ENCODE measurements at regions not wholly inside any gene's neighbourhood (a gene's known extent, or its start where the extent isn't known, plus 50 kb on each side); places are given as distances from the start of the nearest gene placed in this dataset.

- DNase-seq = no peak
Measured at GRCh38 chr11:15544353-15544752, 429.6 kb downstream of the INSC start.

GRCh38 chr11:15547685-15548084 lies 433.0 kb downstream of the INSC start:
- DNase-seq = no peak

GRCh38 chr11:15551901-15552851 lies 437.5 kb downstream of the INSC start:
- no peak for DNase-seq

- no peak for DNase-seq
Measured at GRCh38 chr11:15555161-15555560, 440.4 kb downstream of the INSC start.

GRCh38 chr11:15557457-15558230 lies 442.9 kb downstream of the INSC start:
- DNase-seq = no peak

- DNase-seq = no peak
Measured at GRCh38 chr11:15558513-15559181, 443.9 kb downstream of the INSC start.

- no peak for DNase-seq
Measured at GRCh38 chr11:15560689-15561467, 446.2 kb downstream of the INSC start.

- no peak for DNase-seq
Measured at GRCh38 chr11:15562230-15562629, 447.5 kb downstream of the INSC start.

- no peak for DNase-seq
Measured at GRCh38 chr11:15563054-15563453, 448.3 kb downstream of the INSC start.

GRCh38 chr11:15565880-15566279 lies 451.2 kb downstream of the INSC start:
- DNase-seq = no peak

GRCh38 chr11:15568440-15568839 lies 453.7 kb downstream of the INSC start:
- DNase-seq = no peak

- no peak for DNase-seq
Measured at GRCh38 chr11:15569305-15570025, 454.7 kb downstream of the INSC start.

- DNase-seq = no peak
Measured at GRCh38 chr11:15575409-15575808, 460.7 kb downstream of the INSC start.

- DNase-seq = no peak
Measured at GRCh38 chr11:15576769-15577168, 462.0 kb downstream of the INSC start.

GRCh38 chr11:15577519-15577918 lies 462.8 kb downstream of the INSC start:
- DNase-seq = no peak

GRCh38 chr11:15579287-15580001 lies 464.7 kb downstream of the INSC start:
- DNase-seq = no peak

GRCh38 chr11:15580056-15580774 lies 465.5 kb downstream of the INSC start:
- DNase-seq = no peak

- no peak for DNase-seq
Measured at GRCh38 chr11:15580775-15581095, 466.0 kb downstream of the INSC start.

- DNase-seq = no peak
Measured at GRCh38 chr11:15584158-15584557, 469.4 kb downstream of the INSC start.

- DNase-seq = no peak
Measured at GRCh38 chr11:15585602-15586331, 471.0 kb downstream of the INSC start.
